H1 (cell line): ENCODE measurements at regions not wholly inside any gene's neighbourhood (a gene's known extent, or its start where the extent isn't known, plus 50 kb on each side); places are given as distances from the start of the nearest gene placed in this dataset.
"Not testable (repeated sequence)": the region's sequence is repeated elsewhere in the genome, so short reads cannot be mapped to it uniquely, and the experiment has no call there.

Experiments
- CTCF ChIA-PET: fragments of 300-600 bp; sonication (Branson Sonifier 250); formaldehyde crosslinking; loops from one replicate; lab custom pipeline; 2021; ENCODE audit not compliant: partially characterized antibody; lab: Charles Lee
- POLR2A ChIA-PET: fragments of 300-600 bp; sonication (Branson Sonifier 250); formaldehyde crosslinking; loops from one replicate; lab custom pipeline; 2021; ENCODE audit warnings: inconsistent platforms; ENCODE audit not compliant: partially characterized antibody; lab: Charles Lee
- DNase-seq, 2 experiments: peaks; one replicate each; pipeline versions ENCODE4 v3.0.0 to v3.0.0-alpha.2; 2010 to 2022; ENCODE audit warnings: low spot score in 2 of 2, low read depth in 1 of 2, mixed read lengths in 1 of 2
- FAIRE-seq: peaks from 2 replicates; lab custom pipeline; 2011; peaks lifted over from hg19 to GRCh38; lab: Jason Lieb, UNC
- H2AFZ ChIP-seq: 2 replicates; pipeline ENCODE4 v1.8.1; 2012; ENCODE audit warnings: low read length, inconsistent platforms
- H2AK5ac ChIP-seq: 2 replicates; pipeline ENCODE4 v1.6.1; 2013; ENCODE audit warnings: low read depth, low read length
- H2BK120ac ChIP-seq: replicated peaks from 2 replicates; pipeline ENCODE3; 2013; ENCODE audit warnings: low read depth, low read length, inconsistent platforms
- H2BK12ac ChIP-seq: 2 replicates; pipeline ENCODE4 v1.6.1; 2013; ENCODE audit warnings: low read depth, low read length
- H2BK15ac ChIP-seq: 2 replicates; pipeline ENCODE4 v1.6.1; 2013; ENCODE audit warnings: low read length
- H2BK20ac ChIP-seq: 2 replicates; pipeline ENCODE4 v1.6.1; 2013; ENCODE audit warnings: low read length
- H2BK5ac ChIP-seq: 2 replicates; pipeline ENCODE4 v1.6.1; 2013; ENCODE audit warnings: low read depth, low read length
- H3K14ac ChIP-seq: 2 replicates; pipeline ENCODE4 v1.6.1; 2013; ENCODE audit warnings: inconsistent platforms; ENCODE audit not compliant: insufficient read length
- H3K18ac ChIP-seq: 2 replicates; pipeline ENCODE4 v1.6.1; 2013; ENCODE audit warnings: low read length; ENCODE audit errors: extremely low read depth
- H3K23ac ChIP-seq: 2 replicates; pipeline ENCODE4 v1.6.1; 2013; ENCODE audit warnings: inconsistent platforms; ENCODE audit not compliant: insufficient read length
- H3K23me2 ChIP-seq: 2 replicates; pipeline ENCODE4 v1.6.1; 2013; ENCODE audit warnings: low read depth, low read length
- H3K27ac ChIP-seq: 2 replicates; pipeline ENCODE4 v1.6.1; 2011; ENCODE audit warnings: low read depth, low read length, inconsistent platforms
- H3K27me3 ChIP-seq, 4 experiments: replicated peaks in 1 of 4; 1 replicate in 1 of 4; 2 replicates in 3 of 4; pipeline versions ENCODE4 v1.6.1 to v1.8.1; 2011 to 2013; ENCODE audit warnings: low read length in 3 of 4, mild to moderate bottlenecking in 3 of 4, inconsistent platforms in 2 of 4, mixed read lengths in 2 of 4, moderate library complexity in 1 of 4; ENCODE audit not compliant: control insufficient read depth in 3 of 4, insufficient read depth in 3 of 4; ENCODE audit errors: extremely low read depth in 1 of 4
- H3K36me3 ChIP-seq, 4 experiments: 2 replicates each; pipeline versions ENCODE4 v1.6.1 to v1.8.1; 2011 to 2013; ENCODE audit warnings: mild to moderate bottlenecking in 4 of 4, low read length in 3 of 4, moderate library complexity in 2 of 4, control low read depth in 1 of 4, inconsistent platforms in 1 of 4; ENCODE audit not compliant: insufficient read depth in 4 of 4, control insufficient read depth in 2 of 4
- H3K4ac ChIP-seq: replicated peaks from 2 replicates; pipeline ENCODE3; 2013; ENCODE audit warnings: low read length, low read depth, mixed read lengths, inconsistent platforms; ENCODE audit not compliant: insufficient read length
- H3K4me1 ChIP-seq, 4 experiments: replicated peaks in 1 of 4; 1 replicate in 1 of 4; 2 replicates in 3 of 4; pipeline versions ENCODE4 v1.6.1 to v1.8.1; 2011 to 2013; ENCODE audit warnings: low read length in 3 of 4, inconsistent platforms in 2 of 4, mixed read lengths in 1 of 4; ENCODE audit not compliant: insufficient read depth in 4 of 4, control insufficient read depth in 3 of 4
- H3K4me2 ChIP-seq, 2 experiments: 2 replicates each; pipeline versions ENCODE4 v1.6.1 to v1.8.1; 2011 to 2013; ENCODE audit warnings: low read depth in 2 of 2, low read length in 2 of 2, control low read depth in 1 of 2, inconsistent platforms in 1 of 2, mild to moderate bottlenecking in 1 of 2; ENCODE audit not compliant: insufficient read depth in 1 of 2
- H3K4me3 ChIP-seq, 4 experiments: fragments of 200-600, 300-600 bp in 1 of 4; sonication (generic), shearing (Covaris generic), sonication (Bioruptor Twin) in 1 of 4; 2 replicates each; pipeline versions ENCODE4 v1.5.1 to v1.8.1; 2011 to 2016; ENCODE audit warnings: low read length in 4 of 4, low read depth in 3 of 4, control low read depth in 2 of 4, inconsistent platforms in 2 of 4, mild to moderate bottlenecking in 2 of 4, mixed read lengths in 1 of 4, moderate library complexity in 1 of 4; ENCODE audit not compliant: insufficient read depth in 2 of 4; ENCODE audit errors: extremely low read depth in 1 of 4
- H3K56ac ChIP-seq: replicated peaks from 2 replicates; pipeline ENCODE3; 2013; ENCODE audit warnings: low read depth, mild to moderate bottlenecking, mixed read lengths, low read length, inconsistent platforms; ENCODE audit not compliant: insufficient read length
- H3K79me1 ChIP-seq: 2 replicates; pipeline ENCODE4 v1.6.1; 2013; ENCODE audit warnings: low read depth, low read length, control low read depth
- H3K79me2 ChIP-seq, 2 experiments: 2 replicates each; pipeline versions ENCODE4 v1.6.1 to v1.8.1; 2012 to 2013; ENCODE audit warnings: low read length in 2 of 2, mild to moderate bottlenecking in 2 of 2, inconsistent platforms in 1 of 2; ENCODE audit not compliant: insufficient read depth in 2 of 2, control insufficient read depth in 1 of 2
- H3K9ac ChIP-seq, 4 experiments: replicated peaks in 1 of 4; 1 replicate in 1 of 4; 2 replicates in 3 of 4; pipeline versions ENCODE4 v1.6.1 to v1.8.1; 2011 to 2013; ENCODE audit warnings: low read depth in 3 of 4, low read length in 3 of 4, control low read depth in 2 of 4, mild to moderate bottlenecking in 2 of 4, moderate library complexity in 2 of 4, inconsistent platforms in 1 of 4; ENCODE audit errors: extremely low read depth in 1 of 4
- H3K9me3 ChIP-seq, 2 experiments: 2 replicates each; pipeline versions ENCODE4 v1.6.1 to v1.8.1; 2012 to 2013; ENCODE audit warnings: mild to moderate bottlenecking in 2 of 2, moderate library complexity in 2 of 2, control low read depth in 1 of 2, inconsistent platforms in 1 of 2, low read depth in 1 of 2, low read length in 1 of 2, mixed read lengths in 1 of 2; ENCODE audit not compliant: insufficient read depth in 2 of 2
- H4K20me1 ChIP-seq, 2 experiments: replicated peaks in 1 of 2; 2 replicates each; pipeline versions ENCODE3 to v1.8.1; 2011 to 2013; ENCODE audit warnings: inconsistent platforms in 2 of 2, low read length in 2 of 2, mild to moderate bottlenecking in 1 of 2; ENCODE audit not compliant: insufficient read depth in 2 of 2, control insufficient read depth in 1 of 2
- H4K5ac ChIP-seq: 2 replicates; pipeline ENCODE4 v1.6.1; 2013; ENCODE audit warnings: low read length, low read depth, mixed read lengths, inconsistent platforms; ENCODE audit not compliant: insufficient read length
- H4K8ac ChIP-seq: 2 replicates; pipeline ENCODE4 v1.8.0; 2013; ENCODE audit warnings: mild to moderate bottlenecking, moderate library complexity, low read length, inconsistent platforms; ENCODE audit not compliant: insufficient read depth; ENCODE audit errors: extremely low read depth
- H4K91ac ChIP-seq: replicated peaks from 2 replicates; pipeline ENCODE3; 2013; ENCODE audit warnings: low read length, mixed read lengths, inconsistent platforms; ENCODE audit not compliant: insufficient read length

DNA sequence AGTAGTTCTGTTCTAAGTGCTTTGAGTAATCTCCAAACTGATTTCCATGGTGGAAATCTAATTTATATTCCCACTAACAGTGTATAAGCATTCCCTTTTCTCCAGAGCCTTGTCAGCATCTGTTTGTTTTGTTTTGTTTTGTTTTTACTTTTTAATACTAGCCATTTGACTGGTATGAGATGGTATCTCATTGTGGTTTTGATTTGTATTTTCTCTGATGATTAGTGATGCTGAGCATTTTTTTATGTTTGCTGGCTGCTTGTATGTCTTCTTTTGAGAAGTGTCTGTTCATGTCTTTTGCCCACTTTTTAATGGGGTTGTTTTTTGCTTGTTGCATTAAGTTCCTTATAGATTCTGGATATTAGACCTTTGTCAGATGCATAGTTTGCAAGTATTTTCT lies 100.8 kb downstream of the SEC16B start:
- H4K8ac ChIP-seq, H3K4me1 ChIP-seq, H3K9ac ChIP-seq, H3K9me3 ChIP-seq, H4K91ac ChIP-seq, H3K14ac ChIP-seq, H2BK5ac ChIP-seq, H3K23me2 ChIP-seq, H3K56ac ChIP-seq, CTCF ChIA-PET, H4K5ac ChIP-seq, H2AK5ac ChIP-seq, H4K20me1 ChIP-seq, H2BK15ac ChIP-seq, H3K79me2 ChIP-seq, H3K18ac ChIP-seq, H3K4me3 ChIP-seq, H3K27me3 ChIP-seq, H3K36me3 ChIP-seq, H3K23ac ChIP-seq, POLR2A ChIA-PET, H2BK20ac ChIP-seq, H3K4ac ChIP-seq, H3K27ac ChIP-seq, H2AFZ ChIP-seq, H2BK12ac ChIP-seq, H3K4me2 ChIP-seq, DNase-seq, FAIRE-seq, H3K79me1 ChIP-seq, H2BK120ac ChIP-seq: not testable (repeated sequence)
